Choroid plexus epithelial cell (primary cell): ENCODE measurements at regions not wholly inside any gene's neighbourhood (a gene's known extent, or its start where the extent isn't known, plus 50 kb on each side); places are given as distances from the start of the nearest gene placed in this dataset.

Source experiments
- DNase-seq: peaks from one replicate; pipeline ENCODE4 v3.0.0-alpha.2; 2010; ENCODE audit warnings: low read depth
- H3K4me3 ChIP-seq: 2 replicates; pipeline ENCODE4 v1.5.1; 2011; ENCODE audit warnings: low read depth, mild to moderate bottlenecking, control low read depth, low read length, moderate library complexity
- TF ChIP-seq, protein P1 (sequence below): conservative IDR thresholded peaks from 2 replicates; pipeline ENCODE4 v1.5.1; 2011; ENCODE audit warnings: low read depth, mild to moderate bottlenecking, control low read depth, inconsistent platforms, low read length, moderate library complexity

DNA sequence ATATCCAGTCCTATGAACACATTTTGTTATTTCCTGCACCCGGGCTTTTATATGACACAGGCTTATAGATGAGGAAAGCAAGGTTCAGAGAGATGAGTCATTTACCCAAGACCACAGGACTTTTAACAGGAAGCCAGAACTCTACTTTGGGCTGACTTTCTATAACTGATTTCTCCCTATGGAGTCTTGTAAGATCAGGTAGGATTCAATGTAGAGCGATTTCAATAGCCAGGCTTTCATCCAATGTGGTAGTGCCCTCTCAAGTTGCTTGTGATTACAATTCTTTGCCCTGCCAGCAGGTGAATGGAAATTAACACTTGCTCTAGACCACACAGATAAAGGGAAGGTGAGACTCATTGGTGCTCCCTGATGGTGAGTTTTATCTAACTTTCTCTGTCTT lies 378.3 kb downstream of the INSC start:
- TF ChIP-seq, protein P1, sequence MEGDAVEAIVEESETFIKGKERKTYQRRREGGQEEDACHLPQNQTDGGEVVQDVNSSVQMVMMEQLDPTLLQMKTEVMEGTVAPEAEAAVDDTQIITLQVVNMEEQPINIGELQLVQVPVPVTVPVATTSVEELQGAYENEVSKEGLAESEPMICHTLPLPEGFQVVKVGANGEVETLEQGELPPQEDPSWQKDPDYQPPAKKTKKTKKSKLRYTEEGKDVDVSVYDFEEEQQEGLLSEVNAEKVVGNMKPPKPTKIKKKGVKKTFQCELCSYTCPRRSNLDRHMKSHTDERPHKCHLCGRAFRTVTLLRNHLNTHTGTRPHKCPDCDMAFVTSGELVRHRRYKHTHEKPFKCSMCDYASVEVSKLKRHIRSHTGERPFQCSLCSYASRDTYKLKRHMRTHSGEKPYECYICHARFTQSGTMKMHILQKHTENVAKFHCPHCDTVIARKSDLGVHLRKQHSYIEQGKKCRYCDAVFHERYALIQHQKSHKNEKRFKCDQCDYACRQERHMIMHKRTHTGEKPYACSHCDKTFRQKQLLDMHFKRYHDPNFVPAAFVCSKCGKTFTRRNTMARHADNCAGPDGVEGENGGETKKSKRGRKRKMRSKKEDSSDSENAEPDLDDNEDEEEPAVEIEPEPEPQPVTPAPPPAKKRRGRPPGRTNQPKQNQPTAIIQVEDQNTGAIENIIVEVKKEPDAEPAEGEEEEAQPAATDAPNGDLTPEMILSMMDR: no peak
- H3K4me3 ChIP-seq: no peak overlapping the region
- no peak for DNase-seq

DNA sequence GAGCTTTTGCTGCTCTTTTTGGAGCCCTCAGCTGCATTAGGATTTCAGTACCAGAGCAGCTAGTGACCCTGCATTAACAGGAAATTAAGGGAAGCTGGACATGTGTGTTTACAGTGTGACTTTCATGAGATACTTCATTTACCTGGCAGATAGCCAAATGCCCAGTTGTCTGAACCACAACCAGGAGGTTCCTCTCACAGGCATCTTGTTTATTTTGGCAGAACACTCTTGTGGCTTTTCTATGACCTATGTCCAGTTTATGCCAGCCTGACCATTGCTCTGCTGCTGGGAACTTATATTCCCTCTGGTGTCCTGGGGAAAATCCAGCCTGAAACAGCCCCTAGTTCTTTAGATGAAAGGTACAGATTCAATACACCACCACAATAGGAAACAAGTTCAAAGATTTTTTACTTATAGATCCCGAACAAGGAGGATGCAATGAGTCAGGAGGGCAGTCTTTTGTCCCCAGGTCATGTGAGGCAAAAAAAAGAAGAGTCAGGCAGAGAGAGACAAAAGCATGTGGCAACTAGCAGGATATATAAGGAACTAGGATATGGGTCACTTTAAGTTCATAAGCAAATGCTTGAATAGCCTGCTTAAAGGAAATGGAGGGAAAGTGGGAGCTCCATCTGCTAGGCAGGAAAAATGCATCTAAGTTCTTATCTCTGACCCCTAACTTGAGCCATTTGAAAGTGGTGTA lies 379.3 kb downstream of the INSC start:
- TF ChIP-seq, protein P1: no peak
- DNase-seq: no peak
- no peak overlapping the region for H3K4me3 ChIP-seq

DNA sequence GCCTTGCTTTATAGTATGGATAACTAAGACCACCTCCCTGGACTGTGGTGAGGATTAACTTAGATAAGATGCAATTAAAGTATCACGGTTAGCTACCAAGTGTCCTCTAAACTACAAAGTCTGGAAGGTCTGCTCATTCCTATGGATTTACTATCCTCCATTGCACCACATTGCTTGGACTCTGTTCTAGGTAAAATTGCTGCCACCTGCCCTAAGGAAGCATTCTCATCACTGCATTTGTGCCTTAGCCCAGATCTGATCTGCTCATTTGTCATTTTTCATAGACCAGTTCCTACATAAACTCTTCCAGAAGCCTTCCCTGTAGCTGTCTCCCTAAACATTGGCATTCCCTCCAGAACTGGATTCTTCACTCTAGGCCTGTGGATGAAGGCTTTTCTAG lies 380.0 kb downstream of the INSC start:
- TF ChIP-seq, protein P1: no peak

DNA sequence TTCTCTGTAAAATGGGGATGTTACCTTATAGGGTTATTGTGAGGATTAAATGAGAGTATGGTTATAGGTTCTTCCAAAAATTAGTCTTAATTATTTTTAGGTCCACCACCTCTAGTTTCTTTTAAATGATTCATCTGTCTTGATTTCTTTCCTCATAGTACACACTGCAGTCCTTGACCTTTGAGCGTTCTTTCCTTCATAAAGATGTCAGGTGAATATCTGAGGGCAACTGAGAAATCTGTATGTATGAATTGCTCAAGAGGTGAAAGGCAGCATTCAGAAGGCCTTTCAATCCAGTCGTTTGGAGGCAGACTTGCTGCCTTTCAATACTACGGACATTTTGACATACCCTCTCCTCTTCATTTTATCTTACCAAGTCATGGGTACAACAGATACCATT lies 380.7 kb downstream of the INSC start:
- TF ChIP-seq, protein P1: no peak
- H3K4me3 ChIP-seq: no peak overlapping the region
- DNase-seq: no peak

More for the DNA sequence above, 380.0 kb downstream of the INSC start:
- no peak for DNase-seq
- no peak overlapping the region for H3K4me3 ChIP-seq

DNA sequence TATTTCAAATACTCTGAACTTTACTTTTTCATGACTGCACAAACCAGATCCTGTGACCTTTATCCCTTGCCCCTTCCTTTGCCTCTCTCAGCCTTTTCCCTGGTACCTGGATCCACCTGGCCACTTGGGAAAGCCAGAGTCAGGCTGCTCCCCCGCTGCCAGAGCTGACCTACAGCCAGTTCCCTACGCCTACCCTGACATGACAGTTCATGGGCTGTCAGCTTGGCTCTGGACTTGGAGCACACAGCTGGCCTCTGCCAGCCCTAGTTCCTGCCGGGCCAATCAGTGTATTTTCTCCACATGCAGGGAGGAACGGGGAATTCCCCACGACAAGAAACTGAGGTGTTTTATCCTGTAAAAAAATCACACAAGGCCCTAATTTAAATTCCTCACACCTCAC lies 382.6 kb downstream of the INSC start:
- DNase-seq: no peak
- TF ChIP-seq, protein P1: no peak
- H3K4me3 ChIP-seq: no peak overlapping the region

DNA sequence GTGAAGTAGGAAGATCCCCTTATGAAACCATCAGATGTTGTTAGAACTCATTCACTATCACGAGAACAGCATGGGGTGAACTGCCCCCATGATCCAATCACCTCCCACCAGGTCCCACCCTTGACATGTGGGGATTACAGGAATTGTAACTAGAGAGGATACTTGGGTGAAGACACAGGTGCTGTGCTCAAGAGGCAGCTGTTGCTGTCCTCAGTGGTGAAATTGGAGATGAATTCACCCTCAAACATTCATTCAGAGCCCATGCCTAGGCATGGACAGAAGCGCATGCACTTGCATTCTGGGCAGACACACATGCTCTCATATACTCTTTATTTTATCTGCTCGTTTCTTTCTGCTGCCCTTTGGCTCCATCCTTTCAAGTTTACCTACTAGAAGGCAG lies 385.0 kb downstream of the INSC start:
- no peak overlapping the region for H3K4me3 ChIP-seq
- TF ChIP-seq, protein P1: no peak
- no peak for DNase-seq

DNA sequence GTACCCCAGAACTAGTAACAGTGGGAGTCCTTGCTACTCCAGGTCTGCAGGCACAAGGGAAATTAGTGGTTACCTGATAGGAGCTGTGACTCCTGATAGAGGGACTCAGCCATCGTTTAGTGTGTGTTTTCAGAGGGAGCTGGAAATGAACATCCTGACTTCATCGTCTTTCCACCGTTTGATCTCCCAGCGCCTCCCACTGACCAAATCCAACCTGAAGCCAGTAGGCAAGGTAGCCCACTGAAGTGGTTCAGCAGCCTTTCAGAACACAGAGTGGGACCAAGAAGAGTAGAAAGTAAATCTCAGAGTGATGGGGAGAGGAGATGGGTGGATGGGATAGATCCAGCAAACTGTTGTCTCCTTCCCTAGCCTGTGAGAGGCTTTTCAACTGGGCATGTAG lies 385.9 kb downstream of the INSC start:
- TF ChIP-seq, protein P1: no peak
- no peak overlapping the region for H3K4me3 ChIP-seq
- DNase-seq: no peak
